ENCODE measurements at regions not wholly inside any gene's neighbourhood (a gene's known extent, or its start where the extent isn't known, plus 50 kb on each side); places are given as distances from the start of the nearest gene placed in this dataset.

DNA sequence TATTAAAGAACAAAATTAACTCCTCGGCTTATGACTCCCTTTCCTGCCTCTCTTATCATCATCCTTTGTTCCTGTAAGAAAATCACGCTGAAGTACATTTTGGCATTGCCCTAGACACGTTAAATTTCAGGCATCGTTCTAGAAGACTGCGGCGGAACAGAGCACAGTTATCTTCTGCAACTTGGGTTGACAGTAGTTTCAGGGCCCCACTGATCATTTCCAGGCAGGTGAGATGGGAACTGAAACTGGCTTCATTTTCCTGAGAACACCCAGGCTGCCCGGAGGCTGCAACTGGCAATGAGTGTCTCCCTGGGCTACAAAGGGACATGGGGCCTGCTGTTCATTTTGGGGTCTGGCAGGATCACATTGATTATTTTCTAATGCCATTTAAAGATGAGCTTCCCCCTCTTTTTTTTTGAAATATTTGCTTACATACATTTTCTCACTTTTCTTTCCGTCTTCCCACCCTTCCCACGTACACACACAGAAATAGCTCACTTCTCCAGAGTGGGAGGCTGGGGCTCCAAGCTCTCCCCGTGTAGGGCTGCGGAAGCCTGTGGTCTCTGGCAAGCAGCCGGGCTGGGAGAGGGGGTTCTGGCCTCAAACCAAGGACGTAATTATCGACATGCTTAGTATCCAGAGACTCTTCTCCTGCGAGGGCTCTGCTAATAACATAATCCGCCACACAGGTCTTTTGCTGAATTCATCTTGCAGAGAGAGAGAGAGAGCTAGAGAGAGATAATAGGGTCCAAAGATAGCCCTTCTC is 267.4 kb downstream of the ABHD5 start:
- TF ChIP-seq, protein P1, sequence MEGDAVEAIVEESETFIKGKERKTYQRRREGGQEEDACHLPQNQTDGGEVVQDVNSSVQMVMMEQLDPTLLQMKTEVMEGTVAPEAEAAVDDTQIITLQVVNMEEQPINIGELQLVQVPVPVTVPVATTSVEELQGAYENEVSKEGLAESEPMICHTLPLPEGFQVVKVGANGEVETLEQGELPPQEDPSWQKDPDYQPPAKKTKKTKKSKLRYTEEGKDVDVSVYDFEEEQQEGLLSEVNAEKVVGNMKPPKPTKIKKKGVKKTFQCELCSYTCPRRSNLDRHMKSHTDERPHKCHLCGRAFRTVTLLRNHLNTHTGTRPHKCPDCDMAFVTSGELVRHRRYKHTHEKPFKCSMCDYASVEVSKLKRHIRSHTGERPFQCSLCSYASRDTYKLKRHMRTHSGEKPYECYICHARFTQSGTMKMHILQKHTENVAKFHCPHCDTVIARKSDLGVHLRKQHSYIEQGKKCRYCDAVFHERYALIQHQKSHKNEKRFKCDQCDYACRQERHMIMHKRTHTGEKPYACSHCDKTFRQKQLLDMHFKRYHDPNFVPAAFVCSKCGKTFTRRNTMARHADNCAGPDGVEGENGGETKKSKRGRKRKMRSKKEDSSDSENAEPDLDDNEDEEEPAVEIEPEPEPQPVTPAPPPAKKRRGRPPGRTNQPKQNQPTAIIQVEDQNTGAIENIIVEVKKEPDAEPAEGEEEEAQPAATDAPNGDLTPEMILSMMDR (IDR thresholded peaks at IDR 0.05): no peak
- TF ChIP-seq POLR2AphosphoS5 (IDR thresholded peaks at IDR 0.05; ENCODE audit: low read depth, low read length) (no peak), TCF7L2 (IDR thresholded peaks at IDR 0.05; ENCODE audit: low read depth, low read length) (no peak)

All from Panc1 (cell line).